ENCODE measurements at regions not wholly inside any gene's neighbourhood (a gene's known extent, or its start where the extent isn't known, plus 50 kb on each side); places are given as distances from the start of the nearest gene placed in this dataset.
A peak's percentile ranks its signal among the peaks of the same experiment; 100 is the strongest.

DNA sequence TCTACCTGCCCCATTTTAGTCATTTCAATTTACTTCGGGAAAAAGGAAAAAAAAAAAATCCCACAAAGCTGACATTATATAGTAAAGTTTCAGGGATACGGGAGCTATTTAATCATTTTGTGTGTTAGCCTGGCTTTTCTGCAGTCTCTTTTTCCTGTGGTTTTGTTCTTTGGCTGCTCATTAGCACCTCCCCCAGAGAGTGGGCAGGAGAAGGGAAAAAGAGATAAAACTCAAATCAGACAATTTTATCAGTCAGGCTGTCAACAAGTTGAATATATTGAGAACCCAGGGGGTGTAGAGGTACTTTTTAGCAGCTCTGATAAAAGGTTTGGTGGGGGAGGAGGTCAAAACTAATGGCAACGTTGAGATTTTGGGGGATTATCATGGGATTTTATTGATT lies 559.0 kb upstream of the PSMD7 start:
- no peak for FAIRE-seq
- Histone ChIP-seq H3K27me3 (ENCODE audit: control insufficient read depth, extremely low read depth, insufficient read depth, low read length) (no peaks in the 10 kb centered on the region), H3K4me2 (ENCODE audit: control insufficient read depth, extremely low read depth, insufficient read depth, low read depth, low read length) (no peak overlapping the region), H4K20me1 (ENCODE audit: control insufficient read depth, extremely low read depth, insufficient read depth, low read length) (no peaks in the 10 kb centered on the region), H3K9ac (ENCODE audit: control insufficient read depth, extremely low read depth, insufficient read depth, low read length) (no peak overlapping the region), H3K36me3 (ENCODE audit: control insufficient read depth in 2 of 2, extremely low read depth in 1 of 2, insufficient read depth in 2 of 2, low read length in 2 of 2) (no peaks in the 10 kb centered on the region), H3K4me3 (ENCODE audit: control insufficient read depth in 2 of 3, extremely low read depth in 1 of 3, insufficient read depth in 2 of 3, low read depth in 1 of 3, low read length in 3 of 3) (no peak overlapping the region), H3K79me2 (ENCODE audit: control insufficient read depth, insufficient read depth, low read length) (no peaks in the 10 kb centered on the region), H2AFZ (ENCODE audit: control insufficient read depth, low read length) (no peak overlapping the region), H3K27ac (ENCODE audit: control insufficient read depth, insufficient read depth, low read length) (no peak overlapping the region), H3K9me3 (ENCODE audit: control insufficient read depth, low read depth, low read length) (no peaks in the 10 kb centered on the region), H3K9me1 (ENCODE audit: control insufficient read depth, extremely low read depth, insufficient read depth, low read length) (no peaks in the 10 kb centered on the region), H3K4me1 (ENCODE audit: control insufficient read depth, extremely low read depth, insufficient read depth, low read length) (peaks cover 24% of the 10 kb centered on the region)
- TF ChIP-seq EZH2 (IDR thresholded peaks at IDR 0.05; ENCODE audit: low read length): no peak
- TF ChIP-seq, protein P1, sequence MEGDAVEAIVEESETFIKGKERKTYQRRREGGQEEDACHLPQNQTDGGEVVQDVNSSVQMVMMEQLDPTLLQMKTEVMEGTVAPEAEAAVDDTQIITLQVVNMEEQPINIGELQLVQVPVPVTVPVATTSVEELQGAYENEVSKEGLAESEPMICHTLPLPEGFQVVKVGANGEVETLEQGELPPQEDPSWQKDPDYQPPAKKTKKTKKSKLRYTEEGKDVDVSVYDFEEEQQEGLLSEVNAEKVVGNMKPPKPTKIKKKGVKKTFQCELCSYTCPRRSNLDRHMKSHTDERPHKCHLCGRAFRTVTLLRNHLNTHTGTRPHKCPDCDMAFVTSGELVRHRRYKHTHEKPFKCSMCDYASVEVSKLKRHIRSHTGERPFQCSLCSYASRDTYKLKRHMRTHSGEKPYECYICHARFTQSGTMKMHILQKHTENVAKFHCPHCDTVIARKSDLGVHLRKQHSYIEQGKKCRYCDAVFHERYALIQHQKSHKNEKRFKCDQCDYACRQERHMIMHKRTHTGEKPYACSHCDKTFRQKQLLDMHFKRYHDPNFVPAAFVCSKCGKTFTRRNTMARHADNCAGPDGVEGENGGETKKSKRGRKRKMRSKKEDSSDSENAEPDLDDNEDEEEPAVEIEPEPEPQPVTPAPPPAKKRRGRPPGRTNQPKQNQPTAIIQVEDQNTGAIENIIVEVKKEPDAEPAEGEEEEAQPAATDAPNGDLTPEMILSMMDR (optimal IDR thresholded peaks at IDR 0.05 in 1 of 3, IDR thresholded peaks at IDR 0.05 in 1 of 3, conservative IDR thresholded peaks at IDR 0.05 in 1 of 3; ENCODE audit: extremely low read depth in 1 of 3, insufficient read depth in 2 of 3, low read length in 3 of 3): no peak
- no peak for DNase-seq (ENCODE audit: low read depth, low spot score)
- dilution Hi-C loops (cut with MboI; ENCODE audit: extremely low pct_ligation_motif_present, low sequenced_read_pairs): no loop called here

DNA sequence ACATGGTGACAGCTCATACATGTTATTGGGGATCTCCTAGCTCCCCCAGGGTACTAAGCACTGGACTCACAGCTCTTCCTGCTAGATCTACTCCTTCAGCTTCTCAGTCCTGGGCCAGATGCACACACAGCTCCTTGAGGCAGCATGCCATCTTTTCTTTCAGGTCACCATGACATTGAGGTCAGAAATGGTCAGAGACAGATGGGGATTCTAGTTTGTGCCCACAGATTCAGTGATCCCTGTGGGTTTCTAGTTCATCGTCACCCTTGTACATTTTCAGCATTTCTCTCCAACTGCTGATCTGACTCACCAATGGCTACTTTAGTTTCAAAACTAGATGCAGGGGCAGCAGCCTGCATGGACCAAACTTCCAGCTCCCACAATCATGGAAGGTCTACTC lies 560.7 kb upstream of the PSMD7 start:
- TF ChIP-seq, protein P1 (optimal IDR thresholded peaks at IDR 0.05 in 1 of 3, IDR thresholded peaks at IDR 0.05 in 1 of 3, conservative IDR thresholded peaks at IDR 0.05 in 1 of 3; ENCODE audit: extremely low read depth in 1 of 3, insufficient read depth in 2 of 3, low read length in 3 of 3): no peak
- no peak for TF ChIP-seq EZH2 (IDR thresholded peaks at IDR 0.05; ENCODE audit: low read length)
- H2AFZ ChIP-seq (ENCODE audit: control insufficient read depth, low read length): no peak overlapping the region
- H3K27ac ChIP-seq (ENCODE audit: control insufficient read depth, insufficient read depth, low read length): peak overlapping the region; percentile 76
- H3K4me1 ChIP-seq (ENCODE audit: control insufficient read depth, extremely low read depth, insufficient read depth, low read length): peaks cover 24% of the 10 kb centered on the region
- DNase-seq (ENCODE audit: low read depth, low spot score) (no peak), FAIRE-seq (peak; percentile 69)
- dilution Hi-C loops (cut with MboI; ENCODE audit: extremely low pct_ligation_motif_present, low sequenced_read_pairs): no loop called here
- H4K20me1 ChIP-seq (ENCODE audit: control insufficient read depth, extremely low read depth, insufficient read depth, low read length): no peaks in the 10 kb centered on the region
- no peak overlapping the region for H3K9ac ChIP-seq (ENCODE audit: control insufficient read depth, extremely low read depth, insufficient read depth, low read length)
- no peaks in the 10 kb centered on the region for H3K79me2 ChIP-seq (ENCODE audit: control insufficient read depth, insufficient read depth, low read length)
- no peaks in the 10 kb centered on the region for H3K9me3 ChIP-seq (ENCODE audit: control insufficient read depth, low read depth, low read length)
- H3K27me3 ChIP-seq (ENCODE audit: control insufficient read depth, extremely low read depth, insufficient read depth, low read length): no peaks in the 10 kb centered on the region
- no peak overlapping the region for H3K4me3 ChIP-seq (ENCODE audit: control insufficient read depth in 2 of 3, extremely low read depth in 1 of 3, insufficient read depth in 2 of 3, low read depth in 1 of 3, low read length in 3 of 3)
- no peaks in the 10 kb centered on the region for H3K9me1 ChIP-seq (ENCODE audit: control insufficient read depth, extremely low read depth, insufficient read depth, low read length)
- no peaks in the 10 kb centered on the region for H3K36me3 ChIP-seq (ENCODE audit: control insufficient read depth in 2 of 2, extremely low read depth in 1 of 2, insufficient read depth in 2 of 2, low read length in 2 of 2)
- H3K4me2 ChIP-seq (ENCODE audit: control insufficient read depth, extremely low read depth, insufficient read depth, low read depth, low read length): no peak overlapping the region

Measured in keratinocyte (primary cell).